Sigmoid colon (tissue), 4 donors: ENCODE measurements at regions not wholly inside any gene's neighbourhood (a gene's known extent, or its start where the extent isn't known, plus 50 kb on each side); places are given as distances from the start of the nearest gene placed in this dataset.

Experiments used
- CTCF ChIP-seq, 4 experiments: fragments of 450-650 bp in 3 of 4; fragments of 200-600 bp in 1 of 4; IDR thresholded peaks; one replicate each; pipeline ENCODE4 v1.5.1; 2016 to 2019; ENCODE audit warnings: antibody characterized with exemption in 4 of 4, mild to moderate bottlenecking in 3 of 4, moderate library complexity in 2 of 4
- EP300 ChIP-seq, 4 donors: sonication (generic); formaldehyde crosslinking; IDR thresholded peaks; one replicate each; pipeline ENCODE4 v1.6.1; 2017; ENCODE audit warnings: antibody characterized with exemption in 4 of 4
- POLR2A ChIP-seq, 2 donors: fragments of 450-650 bp; IDR thresholded peaks; one replicate each; pipeline ENCODE4 v1.6.1; 2016; ENCODE audit warnings: antibody characterized with exemption in 2 of 2, mild to moderate bottlenecking in 2 of 2, moderate library complexity in 2 of 2

DNA sequence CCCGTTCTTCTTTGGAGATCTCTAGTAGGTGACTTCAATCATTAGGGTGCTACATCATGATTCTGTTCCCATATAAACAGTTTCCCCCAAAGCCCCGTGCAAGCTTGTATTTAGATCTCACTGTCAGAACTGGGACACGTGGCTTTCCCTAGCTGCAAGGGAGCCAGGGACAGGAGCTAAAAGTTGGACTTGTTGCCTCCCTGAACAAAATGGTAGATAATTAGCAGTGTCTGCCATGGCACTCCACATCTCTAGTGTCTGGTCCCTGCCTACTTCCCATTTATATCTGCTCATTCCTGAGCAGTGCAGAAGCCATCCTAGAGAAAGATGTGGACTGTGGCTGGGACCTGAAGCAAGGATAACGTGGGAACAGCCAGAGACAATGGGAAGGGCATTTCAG is 76.6 kb upstream of the FGFR2 start:
- TF ChIP-seq CTCF (IDR thresholded peaks at IDR 0.05) = no peak
- no peak for TF ChIP-seq EP300 (IDR thresholded peaks at IDR 0.05)
- TF ChIP-seq POLR2A (IDR thresholded peaks at IDR 0.05) = no peak
